ENCODE measurements at regions not wholly inside any gene's neighbourhood (a gene's known extent, or its start where the extent isn't known, plus 50 kb on each side); places are given as distances from the start of the nearest gene placed in this dataset.

- CTCF ChIA-PET, result no interaction called here
- TF ChIP-seq FOXM1 (IDR thresholded peaks at IDR 0.05; ENCODE audit: borderline replicate concordance) (no peak), L3MBTL2 (conservative IDR thresholded peaks at IDR 0.05) (no peak), SP1 (IDR thresholded peaks at IDR 0.05) (no peak), BHLHE40 (IDR thresholded peaks at IDR 0.05; ENCODE audit: borderline replicate concordance) (no peak), CTBP1 (IDR thresholded peaks at IDR 0.05; ENCODE audit: borderline replicate concordance) (no peak), ARNT (IDR thresholded peaks at IDR 0.05) (no peak), SUZ12 (IDR thresholded peaks at IDR 0.05) (no peak), FOXK2 (IDR thresholded peaks at IDR 0.05) (no peak), PKNOX1 (IDR thresholded peaks at IDR 0.05) (no peak), HDGF (IDR thresholded peaks at IDR 0.05; ENCODE audit: borderline replicate concordance) (no peak), ZNF384 (IDR thresholded peaks at IDR 0.05) (no peak), FOXA1 (IDR thresholded peaks at IDR 0.05) (no peak), LEF1 (IDR thresholded peaks at IDR 0.05; ENCODE audit: borderline replicate concordance) (no peak)
- POLR2A ChIA-PET, result no interaction called here
- DNase-seq (ENCODE audit: extremely low spot score), result no peak
Measured at GRCh38 chr9:78505546-78505945, 208.6 kb downstream of the PSAT1 start.

- TF ChIP-seq BHLHE40 (IDR thresholded peaks at IDR 0.05; ENCODE audit: borderline replicate concordance), result no peak
- TF ChIP-seq PKNOX1 (IDR thresholded peaks at IDR 0.05), result no peak
- no peak for TF ChIP-seq CTBP1 (IDR thresholded peaks at IDR 0.05; ENCODE audit: borderline replicate concordance)
- no peak for TF ChIP-seq HDGF (IDR thresholded peaks at IDR 0.05; ENCODE audit: borderline replicate concordance)
- no peak for TF ChIP-seq ELF4 (IDR thresholded peaks at IDR 0.05)
- TF ChIP-seq ZNF384 (IDR thresholded peaks at IDR 0.05), result no peak
- no peak for TF ChIP-seq ARNT (IDR thresholded peaks at IDR 0.05)
- no peak for TF ChIP-seq TARDBP (IDR thresholded peaks at IDR 0.05)
- no peak for TF ChIP-seq NFRKB (IDR thresholded peaks at IDR 0.05)
- no peak for TF ChIP-seq FOXK2 (IDR thresholded peaks at IDR 0.05)
- CTCF ChIA-PET, result no interaction called here
- POLR2A ChIA-PET, result no interaction called here
- no peak for DNase-seq (ENCODE audit: extremely low spot score)
Measured at GRCh38 chr9:78507037-78507436, 210.1 kb downstream of the PSAT1 start.

- ChIA-PET POLR2A (no interaction called here), CTCF (no interaction called here)
- no peak for DNase-seq (ENCODE audit: extremely low spot score)
- no peak for TF ChIP-seq LEF1 (IDR thresholded peaks at IDR 0.05; ENCODE audit: borderline replicate concordance)
- TF ChIP-seq SUZ12 (IDR thresholded peaks at IDR 0.05), result no peak
- no peak for TF ChIP-seq FOXA1 (IDR thresholded peaks at IDR 0.05)
Measured at GRCh38 chr9:78510035-78510434, 213.1 kb downstream of the PSAT1 start.

GRCh38 chr9:78515108-78515507, 218.2 kb downstream of the PSAT1 start:
- DNase-seq (ENCODE audit: extremely low spot score), result no peak
- POLR2A ChIA-PET, result no interaction called here
- CTCF ChIA-PET, result no interaction called here
- TF ChIP-seq ZNF384 (IDR thresholded peaks at IDR 0.05) (no peak), L3MBTL2 (conservative IDR thresholded peaks at IDR 0.05) (no peak)

- ChIA-PET POLR2A (no interaction called here), CTCF (no interaction called here)
- no peak for DNase-seq (ENCODE audit: extremely low spot score)
- no peak for TF ChIP-seq NFRKB (IDR thresholded peaks at IDR 0.05)
- TF ChIP-seq BHLHE40 (IDR thresholded peaks at IDR 0.05; ENCODE audit: borderline replicate concordance), result no peak
- TF ChIP-seq HDGF (IDR thresholded peaks at IDR 0.05; ENCODE audit: borderline replicate concordance), result no peak
- TF ChIP-seq LEF1 (IDR thresholded peaks at IDR 0.05; ENCODE audit: borderline replicate concordance), result no peak
- no peak for TF ChIP-seq L3MBTL2 (conservative IDR thresholded peaks at IDR 0.05)
- no peak for TF ChIP-seq SUZ12 (IDR thresholded peaks at IDR 0.05)
- TF ChIP-seq CTBP1 (IDR thresholded peaks at IDR 0.05; ENCODE audit: borderline replicate concordance), result no peak
- TF ChIP-seq FOXM1 (IDR thresholded peaks at IDR 0.05; ENCODE audit: borderline replicate concordance), result no peak
- TF ChIP-seq ZNF384 (IDR thresholded peaks at IDR 0.05), result no peak
- no peak for TF ChIP-seq PKNOX1 (IDR thresholded peaks at IDR 0.05)
- TF ChIP-seq SP1 (IDR thresholded peaks at IDR 0.05), result no peak
- TF ChIP-seq FOXA1 (IDR thresholded peaks at IDR 0.05), result no peak
- no peak for TF ChIP-seq TARDBP (IDR thresholded peaks at IDR 0.05)
- no peak for TF ChIP-seq ELF4 (IDR thresholded peaks at IDR 0.05)
- TF ChIP-seq FOXK2 (IDR thresholded peaks at IDR 0.05), result no peak
- no peak for TF ChIP-seq ARNT (IDR thresholded peaks at IDR 0.05)
Measured at GRCh38 chr9:78519786-78520185, 222.9 kb downstream of the PSAT1 start.

DNA sequence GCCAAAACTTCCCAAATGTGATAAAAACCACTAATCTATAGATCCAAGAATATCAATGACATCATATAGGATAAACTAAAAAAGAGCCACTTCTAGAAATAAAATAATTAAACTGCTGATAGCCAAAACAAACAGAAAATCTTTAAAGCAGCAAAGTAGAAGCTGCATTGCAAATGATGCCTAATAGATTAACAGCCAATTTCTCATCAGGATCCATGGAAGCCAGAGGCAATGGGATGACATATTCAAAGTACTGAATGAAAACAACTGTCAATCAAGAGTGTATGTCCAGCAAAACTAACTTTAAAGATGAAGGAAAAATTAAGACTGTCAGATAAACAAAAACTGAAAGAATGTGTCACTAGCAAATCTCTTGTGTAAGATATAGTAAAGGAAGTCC, 224.8 kb downstream of the PSAT1 start:
- POLR2A ChIA-PET, result no interaction called here
- CTCF ChIA-PET, result no interaction called here
- TF ChIP-seq FOXM1 (IDR thresholded peaks at IDR 0.05; ENCODE audit: borderline replicate concordance) (no peak), PKNOX1 (IDR thresholded peaks at IDR 0.05) (0 out of 2 replicates have a peak, but pooled peaks have one; percentile 13), BHLHE40 (IDR thresholded peaks at IDR 0.05; ENCODE audit: borderline replicate concordance) (no peak), ELF4 (IDR thresholded peaks at IDR 0.05) (no peak), HDGF (IDR thresholded peaks at IDR 0.05; ENCODE audit: borderline replicate concordance) (no peak)
- DNase-seq (ENCODE audit: extremely low spot score), result no peak
